NOMO-1 (cell line): ENCODE measurements at regions not wholly inside any gene's neighbourhood (a gene's known extent, or its start where the extent isn't known, plus 50 kb on each side); places are given as distances from the start of the nearest gene placed in this dataset.

Experiments
- DNase-seq, 2 experiments: peaks; one replicate each; lab custom pipeline; 2025; ENCODE audit not compliant: unreplicated experiment in 2 of 2; lab: John Stamatoyannopoulos, UW

DNA sequence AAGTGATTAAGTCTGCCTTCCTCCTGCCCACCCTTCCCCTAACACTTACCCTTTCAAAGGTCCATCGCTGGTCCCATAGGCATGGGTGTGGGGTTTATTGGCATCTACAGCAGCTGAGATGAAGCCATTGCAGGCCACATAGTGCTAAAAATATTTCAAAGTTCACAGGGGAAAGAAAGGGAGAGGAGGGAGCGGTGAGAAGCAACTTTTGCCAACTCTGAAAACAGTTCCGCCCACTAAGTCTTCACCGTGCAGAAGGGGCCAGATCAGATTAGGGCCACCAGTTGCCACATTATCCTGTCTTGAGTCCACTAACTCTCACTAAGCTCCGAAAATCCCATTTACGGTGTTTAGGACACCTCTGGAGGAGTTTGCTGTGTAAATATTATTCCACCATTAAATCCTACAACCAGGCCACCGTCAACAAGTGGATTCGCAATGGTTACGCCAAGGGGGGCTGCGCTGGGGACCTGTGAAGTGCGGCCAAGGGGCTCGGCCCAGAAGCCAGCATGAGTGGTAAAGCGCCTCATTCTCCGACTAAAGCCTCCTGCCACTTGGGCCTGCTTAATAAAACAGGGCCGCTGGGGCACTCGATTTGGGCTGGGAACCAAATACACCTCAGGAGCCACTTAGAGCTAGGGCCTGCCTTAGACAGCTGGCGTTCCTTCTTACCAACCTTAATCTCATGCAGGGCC lies 534.9 kb downstream of the MIAT start:
- no peak for DNase-seq

DNA sequence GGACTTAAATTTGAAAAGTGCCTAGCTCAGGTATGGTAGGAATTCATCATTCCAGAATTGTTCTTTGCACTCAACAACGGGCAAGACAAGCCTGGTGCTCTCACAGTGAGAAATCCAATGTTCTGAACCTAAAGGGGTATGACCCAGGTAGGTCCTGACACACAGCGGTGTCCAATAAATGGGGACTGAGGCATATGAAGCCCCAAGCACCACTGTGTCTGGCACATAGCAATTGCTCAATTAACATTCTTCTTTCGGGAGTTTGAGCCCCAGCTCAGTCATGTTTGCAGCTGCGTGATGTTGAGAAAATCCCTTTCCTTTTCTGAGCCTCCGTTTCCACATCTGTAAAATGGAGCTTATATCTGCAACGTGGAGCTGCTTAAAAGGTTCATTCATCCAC lies 535.8 kb downstream of the MIAT start:
- DNase-seq: no peak

DNA sequence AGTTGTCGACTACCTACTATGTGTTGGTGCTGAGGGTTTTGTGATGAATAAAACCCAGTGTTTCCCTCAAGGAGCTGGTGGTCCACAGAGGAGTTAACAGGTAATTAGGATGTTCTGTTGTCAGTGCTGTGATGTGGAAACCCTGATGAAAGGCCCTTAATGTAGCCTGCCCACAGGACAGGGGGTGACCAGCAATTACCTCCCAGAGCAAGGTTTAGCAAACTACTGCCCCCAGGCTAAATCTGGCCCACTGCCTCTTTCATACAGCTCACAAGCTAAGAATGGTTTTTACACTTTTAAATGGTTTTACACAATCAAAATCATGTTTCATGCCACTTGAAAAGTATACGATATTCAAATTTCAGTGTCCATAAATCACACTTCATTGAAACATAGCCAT lies 536.2 kb downstream of the MIAT start:
- no peak for DNase-seq

DNA sequence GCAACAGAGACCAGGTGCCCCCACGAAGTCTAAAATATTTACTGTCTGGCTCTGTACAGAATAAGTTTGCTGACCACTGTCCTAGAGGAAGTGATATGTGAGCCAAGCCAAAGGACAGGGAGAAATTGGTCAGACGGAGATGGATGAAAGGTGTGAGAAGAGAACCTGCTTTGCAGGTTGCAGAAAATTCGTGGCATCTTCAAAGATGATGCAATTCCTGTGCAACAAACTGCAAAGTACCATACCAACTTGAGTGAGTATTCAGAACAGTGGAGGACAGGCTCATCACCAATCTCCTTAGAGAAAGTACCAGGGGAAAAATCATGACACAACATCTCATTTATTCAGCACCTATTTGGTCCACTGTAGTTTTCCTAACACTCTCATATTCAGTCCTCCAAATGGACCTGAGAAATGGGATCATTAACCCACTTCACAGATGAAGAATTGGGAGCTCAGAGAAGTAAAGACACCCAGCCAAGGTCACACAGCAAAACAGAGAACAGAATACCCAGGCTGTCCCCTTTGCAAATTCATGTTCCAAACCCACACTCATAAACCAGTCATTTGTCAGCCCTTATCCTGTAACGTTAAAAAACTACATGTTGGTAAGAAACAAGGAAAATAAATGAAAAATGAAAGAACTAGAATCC lies 536.8 kb downstream of the MIAT start:
- no peak for DNase-seq

DNA sequence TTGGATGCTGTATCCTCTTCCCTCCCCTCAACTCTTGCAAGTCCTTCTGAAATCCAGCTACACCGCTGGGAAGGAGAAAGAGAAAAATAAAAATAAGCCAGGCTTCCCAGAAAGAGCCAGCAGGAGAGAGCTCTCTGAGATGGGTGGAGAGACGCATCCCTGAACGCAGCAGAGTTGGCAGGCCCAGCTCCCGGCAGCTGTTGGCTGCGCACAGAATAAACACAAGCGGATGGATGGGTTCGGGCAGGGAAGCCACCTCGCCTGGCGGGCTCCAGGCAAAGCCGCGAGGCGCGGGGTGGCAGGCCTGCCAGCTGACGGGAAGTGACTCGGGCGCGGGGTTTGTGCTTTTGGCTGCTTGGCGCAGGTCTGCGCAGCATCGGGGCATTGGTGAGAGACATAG lies 537.7 kb downstream of the MIAT start:
- no peak for DNase-seq

DNA sequence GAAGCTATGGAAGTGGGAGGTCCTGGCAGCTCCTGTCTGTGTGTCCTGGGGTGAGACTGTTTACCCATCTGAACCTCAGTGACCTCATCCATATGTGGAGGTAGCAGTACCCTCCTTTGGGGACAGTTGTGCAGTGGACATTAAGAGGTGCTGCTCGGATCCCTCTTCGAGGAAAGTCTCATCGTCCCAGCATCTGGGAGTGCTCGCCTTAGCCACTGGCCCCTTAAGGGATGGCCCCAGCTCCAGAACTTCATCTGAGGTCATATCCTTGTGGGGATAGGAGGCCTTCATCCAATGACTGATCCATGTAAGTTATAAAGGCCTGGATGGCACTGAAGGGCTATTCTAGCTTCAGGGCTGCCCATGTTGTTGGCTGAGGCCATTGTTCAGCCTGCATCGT lies 538.1 kb downstream of the MIAT start:
- no peak for DNase-seq

DNA sequence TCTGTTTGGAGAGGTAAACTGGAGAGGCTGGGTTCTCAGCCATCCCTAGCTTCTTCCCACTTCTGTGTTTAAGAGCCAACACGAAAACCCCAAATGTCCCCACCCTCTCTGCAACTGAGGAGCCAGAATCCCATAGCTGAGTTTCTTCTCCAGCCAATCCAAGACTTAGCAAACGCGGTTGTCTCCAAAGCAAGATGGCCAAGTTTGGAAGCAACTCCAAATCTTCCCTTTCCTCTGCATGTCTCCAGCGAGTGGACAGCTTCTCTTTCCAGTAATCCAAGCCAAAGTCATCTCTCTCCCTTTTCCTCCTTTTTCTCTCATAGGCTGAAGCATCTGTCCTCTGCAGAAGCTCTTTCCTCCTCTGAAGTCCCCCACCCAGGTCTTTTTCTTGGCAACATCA lies 539.2 kb downstream of the MIAT start:
- no peak for DNase-seq

DNA sequence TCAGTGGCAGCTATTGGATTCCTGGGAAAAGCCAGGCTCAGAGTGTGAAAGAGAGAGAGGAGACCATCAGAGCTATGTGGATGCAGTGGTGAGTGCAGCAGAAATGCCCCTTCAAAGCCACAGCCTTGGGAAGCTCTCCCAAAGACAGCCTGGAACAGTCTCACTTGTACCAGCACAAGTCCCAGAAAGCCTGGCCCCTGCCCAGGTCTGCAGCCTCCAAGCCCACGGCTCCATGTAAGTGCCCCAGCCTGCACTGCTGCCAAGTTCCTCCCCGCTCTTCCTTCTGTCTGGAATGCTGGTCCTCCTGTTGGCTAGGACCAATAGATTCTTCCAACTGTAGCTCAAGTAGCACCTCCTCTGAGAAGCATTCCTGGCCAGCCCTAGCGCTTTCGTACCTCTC lies 539.7 kb downstream of the MIAT start:
- DNase-seq: no peak

DNA sequence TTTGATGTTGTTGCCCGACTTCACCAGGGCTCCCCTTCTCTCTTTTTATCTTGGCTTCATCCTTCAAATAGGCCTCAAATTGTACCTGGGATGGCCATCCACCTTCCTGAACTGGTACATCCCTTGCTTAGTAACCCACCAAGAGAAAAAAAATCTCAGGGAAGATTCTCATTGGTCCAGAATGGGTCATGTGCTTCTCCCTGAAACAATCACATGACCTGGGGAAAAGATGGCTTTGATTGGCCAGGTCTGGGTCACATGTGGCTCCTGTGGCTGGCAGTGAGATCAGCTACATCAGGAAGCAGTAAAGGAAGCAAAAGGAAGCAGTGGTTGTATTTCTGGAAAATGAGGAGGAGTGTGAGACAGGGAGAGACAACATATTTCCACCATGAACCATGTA lies 540.2 kb downstream of the MIAT start:
- DNase-seq: no peak

DNA sequence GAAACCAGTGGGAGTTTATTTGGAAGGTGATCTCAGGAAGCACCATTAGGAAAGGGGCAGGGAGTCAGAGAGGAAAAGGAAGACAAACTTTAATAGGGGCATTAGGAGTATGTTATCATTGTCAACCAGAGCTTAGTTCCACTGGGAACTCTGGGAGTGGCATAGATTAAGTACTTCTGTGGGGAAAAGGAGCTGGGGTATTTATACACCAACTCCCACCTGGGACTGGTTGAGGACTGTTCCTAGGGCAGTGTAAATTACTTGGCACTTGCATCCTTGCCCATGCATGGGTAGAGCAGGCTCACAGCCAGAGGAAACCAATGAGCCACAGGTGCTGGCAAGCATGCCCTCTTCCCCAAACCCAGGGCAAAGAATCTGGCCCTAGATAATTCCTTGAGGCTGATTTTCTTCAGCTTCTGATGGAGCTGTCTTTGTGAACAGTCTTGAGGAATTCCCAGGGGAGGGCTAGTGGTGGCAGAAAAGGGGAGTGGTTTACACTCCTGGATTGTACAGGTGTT lies 541.2 kb downstream of the MIAT start:
- DNase-seq: no peak

DNA sequence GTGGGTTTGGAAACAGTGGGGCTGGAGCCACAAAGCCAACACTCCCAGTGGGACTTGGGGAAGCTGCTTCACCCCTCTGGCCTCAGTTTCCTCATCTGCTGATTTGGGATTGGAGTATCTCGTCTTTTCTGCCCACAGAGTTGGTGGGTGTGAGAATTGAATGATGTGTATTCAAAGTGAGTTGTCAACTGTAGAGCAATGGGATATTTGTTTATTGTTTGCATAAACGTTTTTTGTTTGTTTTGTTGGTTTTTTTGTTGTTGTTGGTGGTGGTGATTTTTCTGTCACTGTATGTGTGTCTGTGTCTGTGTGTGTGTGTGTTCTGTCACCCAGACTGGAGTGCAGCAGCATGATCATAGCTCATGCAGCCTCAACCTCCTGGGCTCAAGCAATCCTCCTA lies 542.0 kb downstream of the MIAT start:
- DNase-seq: no peak

DNA sequence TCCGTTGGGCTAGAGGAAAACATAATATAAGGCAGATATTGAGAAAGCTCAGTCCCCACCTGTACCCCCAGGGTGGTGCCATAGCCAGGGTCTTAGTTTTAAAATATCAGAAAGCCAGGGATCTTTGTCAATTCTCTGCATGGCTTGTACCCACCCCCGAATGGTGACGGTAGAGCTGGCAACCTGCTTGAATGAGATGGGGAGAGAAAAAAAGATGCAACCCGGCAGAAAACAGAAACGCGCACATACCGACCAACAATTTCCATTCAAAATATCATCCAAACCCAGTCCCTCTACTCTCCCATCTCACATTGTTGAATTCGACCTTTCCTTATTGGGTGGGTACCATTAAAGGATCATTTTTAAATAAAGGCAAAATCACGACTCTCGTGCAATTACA lies 543.9 kb downstream of the MIAT start:
- no peak for DNase-seq

DNA sequence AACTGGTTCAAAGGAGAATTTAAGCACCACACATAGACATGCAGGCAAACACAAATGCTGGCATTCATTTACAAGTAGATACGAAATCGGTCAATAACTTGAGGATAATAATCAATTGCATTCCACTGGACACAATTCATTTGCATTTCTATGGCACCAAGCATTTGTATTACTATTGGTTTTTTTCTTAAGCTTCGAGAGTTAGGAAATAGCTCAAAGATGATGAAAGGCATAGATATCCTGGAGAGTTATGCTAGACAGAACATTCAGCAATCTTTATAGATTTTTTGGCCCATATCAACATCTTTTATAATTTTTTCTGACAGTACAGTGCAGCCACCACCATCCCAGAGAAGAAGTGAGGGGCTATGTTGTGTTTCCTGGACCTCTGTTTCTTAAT lies 544.4 kb downstream of the MIAT start:
- no peak for DNase-seq

DNA sequence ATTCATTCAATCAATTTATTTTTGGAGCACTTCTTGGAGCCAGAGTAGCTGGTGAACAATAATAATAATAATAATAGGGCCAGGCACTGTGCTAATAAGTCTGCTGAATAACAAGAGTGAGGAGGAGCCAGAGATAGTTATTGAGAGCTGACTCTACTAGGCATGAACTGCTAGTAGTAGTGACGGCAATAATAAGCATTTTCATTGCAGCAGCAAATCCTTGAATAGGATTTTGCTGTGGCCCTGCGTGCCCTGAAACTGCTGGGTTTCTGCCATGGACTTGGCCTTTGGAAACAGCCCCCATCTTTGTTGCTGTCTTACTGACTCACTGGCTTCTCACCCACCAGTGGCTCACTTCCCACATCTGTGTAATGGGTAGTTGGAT lies 545.9 kb downstream of the MIAT start:
- DNase-seq: no peak

DNA sequence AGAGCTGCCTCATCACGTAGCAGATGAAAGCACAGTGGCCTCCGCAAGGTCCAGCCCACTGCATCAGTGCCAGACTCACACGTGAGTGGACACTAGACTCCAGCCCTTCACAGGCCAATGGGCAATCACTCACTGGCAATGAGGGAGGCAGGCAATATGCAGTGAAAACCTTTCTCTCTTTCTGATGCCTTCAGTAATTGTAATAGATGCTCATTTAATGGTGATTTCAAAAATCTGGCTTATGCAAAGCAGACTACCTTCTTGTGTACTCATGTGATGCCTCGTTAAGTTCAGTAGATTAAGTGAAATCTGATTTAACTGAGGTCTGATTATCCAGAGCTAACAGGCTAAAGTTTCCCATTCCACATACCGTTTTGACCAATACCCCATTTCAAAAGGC lies 546.9 kb downstream of the MIAT start:
- no peak for DNase-seq

DNA sequence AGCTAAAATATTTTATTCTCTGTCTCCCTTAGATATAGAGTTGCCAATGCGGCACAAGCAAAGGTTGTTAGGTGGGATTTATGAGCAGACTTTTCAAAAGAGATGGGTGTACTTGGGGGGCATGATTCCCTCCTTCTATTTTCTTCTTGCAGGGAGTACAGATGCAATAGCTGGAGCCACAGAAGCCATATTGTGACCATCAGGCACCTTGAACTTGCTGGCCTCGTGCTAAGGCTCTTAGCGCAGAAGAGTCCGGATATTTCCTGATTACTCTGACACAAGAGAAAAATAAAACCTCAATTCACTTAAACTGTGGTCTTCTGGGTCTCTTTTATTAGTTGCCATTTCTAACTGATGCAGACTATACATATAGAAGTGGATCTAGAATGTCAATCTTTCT lies 547.4 kb downstream of the MIAT start:
- no peak for DNase-seq

DNA sequence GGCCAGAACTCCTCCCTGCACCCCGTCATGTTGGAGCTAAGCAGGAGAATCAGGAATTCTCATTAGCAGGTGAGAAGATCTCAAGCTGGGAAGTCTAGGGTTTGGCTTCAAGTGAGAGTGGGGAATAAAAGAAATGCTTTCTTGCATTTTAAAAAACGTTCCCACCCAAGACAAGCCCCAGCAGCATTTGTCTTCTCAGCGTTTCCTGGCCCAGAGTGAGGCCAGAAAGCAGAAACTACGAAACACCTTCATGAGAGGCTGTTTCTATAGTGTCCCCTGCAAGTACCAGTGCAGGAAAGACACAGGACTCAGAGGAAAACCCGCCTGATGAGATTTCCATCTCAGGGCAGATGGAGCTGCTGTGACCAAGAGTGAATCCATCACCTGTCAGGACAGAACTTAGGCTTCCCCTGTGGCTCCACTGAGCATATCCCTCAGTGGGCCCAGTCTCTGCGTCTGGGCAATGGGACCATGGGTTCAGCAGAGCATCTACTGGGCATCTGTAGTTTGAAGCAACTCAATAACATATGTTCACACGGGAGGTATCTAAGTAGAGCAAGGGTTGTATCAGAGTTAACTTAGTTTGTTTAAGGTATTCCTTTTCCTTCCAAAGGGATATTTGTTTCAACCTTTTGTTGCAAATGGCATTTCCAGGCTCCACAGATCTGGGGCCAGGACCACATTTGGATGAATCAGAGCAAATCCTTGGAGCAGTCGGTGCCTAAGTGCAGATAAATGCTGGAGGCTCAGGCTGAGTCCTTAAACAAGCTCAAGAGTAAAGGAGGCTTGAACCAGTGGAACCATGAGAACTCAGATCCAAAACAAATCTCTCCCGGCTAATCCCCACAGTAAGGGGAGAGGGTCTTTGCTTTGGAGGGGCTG lies 548.3 kb downstream of the MIAT start:
- DNase-seq: no peak

DNA sequence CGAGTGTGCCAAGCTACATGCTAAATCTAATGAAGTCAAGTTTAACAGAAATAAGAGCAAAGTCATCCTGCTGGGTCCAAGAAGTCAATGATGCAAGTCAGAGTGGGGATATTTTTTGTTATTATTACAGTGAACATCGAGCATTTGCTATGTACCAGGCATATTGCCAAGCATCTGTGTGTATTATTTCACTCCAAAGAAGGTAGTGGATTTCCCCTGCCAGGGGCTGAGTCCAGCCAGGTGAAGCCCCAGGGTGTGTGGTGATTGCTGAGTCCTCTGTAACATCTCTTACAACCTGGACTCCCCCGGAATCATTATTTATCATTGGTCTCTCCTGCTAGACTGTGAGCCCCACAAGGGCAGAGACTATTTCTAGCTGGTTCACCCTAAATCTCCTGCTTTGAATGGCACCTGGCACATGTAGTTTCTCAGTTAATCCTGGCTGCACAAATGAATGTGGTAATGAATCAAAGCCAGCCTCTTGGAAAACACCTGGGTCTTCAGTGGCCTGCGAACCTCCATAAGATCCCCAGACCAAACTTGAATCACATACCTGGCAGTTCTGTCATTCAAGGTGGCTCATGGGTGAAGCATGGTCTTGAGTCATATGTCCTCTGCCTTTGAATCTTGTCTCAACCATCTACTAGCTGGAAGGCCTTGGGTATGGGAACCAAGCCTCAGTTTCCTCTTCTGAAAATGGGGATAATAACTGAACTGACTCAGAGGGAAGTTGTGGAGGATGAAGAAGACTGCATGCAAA lies 549.2 kb downstream of the MIAT start:
- no peak for DNase-seq

DNA sequence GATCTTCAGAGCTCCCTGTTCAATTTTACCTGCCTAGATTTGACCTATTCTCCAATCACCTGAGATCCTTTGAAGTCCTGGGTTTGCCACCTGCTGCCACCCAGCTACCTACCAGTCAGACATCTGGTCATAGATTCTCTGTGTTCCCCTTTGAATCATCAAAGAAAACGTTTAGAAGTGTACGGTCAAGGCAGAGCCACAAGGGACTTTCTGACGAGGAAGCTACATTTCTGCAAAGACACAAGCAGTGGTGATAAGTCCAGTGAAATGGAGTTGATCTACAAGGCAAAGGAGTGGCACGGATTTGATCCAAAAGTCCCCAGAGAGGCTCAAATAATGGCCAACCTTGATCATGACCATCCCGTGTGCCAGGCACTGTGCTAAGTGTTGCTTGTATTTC lies 549.9 kb downstream of the MIAT start:
- no peak for DNase-seq

DNA sequence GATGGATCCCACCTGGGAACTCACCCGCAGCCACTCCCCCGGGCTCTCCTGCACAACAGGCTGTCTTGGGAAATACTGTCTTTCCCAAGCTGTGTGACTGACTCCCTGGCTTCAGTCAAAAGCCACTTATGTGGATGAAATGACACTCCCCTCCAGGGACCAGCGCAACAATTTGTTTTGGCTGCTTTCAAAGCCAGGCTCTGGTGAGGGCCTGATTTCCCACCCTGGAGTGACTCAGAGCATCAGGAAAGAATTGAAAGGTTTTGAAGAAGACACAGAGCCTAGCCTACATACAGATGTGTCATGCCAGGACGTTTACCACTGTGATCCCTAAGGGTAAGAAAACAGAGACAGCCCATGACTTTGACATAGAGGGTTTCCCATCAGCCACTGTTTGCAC lies 550.5 kb downstream of the MIAT start:
- DNase-seq: no peak

DNA sequence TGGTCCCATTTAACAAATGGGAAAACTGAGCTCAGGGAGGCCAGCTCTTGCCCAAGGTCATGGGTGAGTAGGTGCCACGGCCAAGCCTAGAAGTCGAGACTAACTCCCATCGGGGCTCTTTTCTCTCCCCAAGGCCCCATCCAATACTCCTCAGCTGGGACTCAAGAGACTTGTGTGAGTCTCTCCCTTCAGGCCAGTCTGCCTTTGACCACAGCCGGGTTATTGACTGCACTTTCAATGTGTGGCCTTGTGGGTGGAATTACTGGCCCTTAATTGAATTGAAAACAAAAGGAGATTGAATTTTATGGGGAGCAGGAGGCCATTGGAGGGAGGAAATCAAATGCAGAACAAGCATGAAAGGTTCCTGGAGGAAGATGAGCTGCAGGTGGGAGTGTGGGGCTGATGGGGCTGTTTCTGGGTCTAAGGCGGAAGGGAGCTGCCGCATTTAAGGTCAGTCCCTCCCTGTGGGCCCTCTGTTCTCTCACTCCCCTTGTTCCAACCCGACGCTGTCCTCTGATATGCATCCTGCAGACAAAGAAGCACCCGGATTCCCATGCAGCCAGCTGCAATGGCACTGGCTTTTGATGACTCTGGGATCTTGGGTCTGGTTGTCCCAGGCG lies 552.8 kb downstream of the MIAT start:
- no peak for DNase-seq
